Fibroblast of mammary gland (primary cell): ENCODE measurements at regions not wholly inside any gene's neighbourhood (a gene's known extent, or its start where the extent isn't known, plus 50 kb on each side); places are given as distances from the start of the nearest gene placed in this dataset.
A peak's percentile ranks its signal among the peaks of the same experiment; 100 is the strongest.

ENCODE experiments used
- DNase-seq: peaks from one replicate; pipeline ENCODE4 v3.0.0-alpha.2; 2010; ENCODE audit warnings: low read depth
- H3K4me3 ChIP-seq: 2 replicates; pipeline ENCODE4 v1.5.1; 2011; ENCODE audit warnings: low read depth, mild to moderate bottlenecking, low read length, moderate library complexity; ENCODE audit not compliant: control insufficient read depth
- CTCF ChIP-seq: conservative IDR thresholded peaks from 2 replicates; pipeline ENCODE4 v1.5.1; 2011; ENCODE audit warnings: low read depth, low read length, inconsistent platforms; ENCODE audit not compliant: control insufficient read depth, insufficient read depth

GRCh38 chr16:17520561-17520960, 49.8 kb upstream of the XYLT1 start:
- no peak for TF ChIP-seq CTCF
- peak; percentile 77 for DNase-seq
- H3K4me3 ChIP-seq, result no peak overlapping the region
